HepG2 (cell line): ENCODE measurements at regions not wholly inside any gene's neighbourhood (a gene's known extent, or its start where the extent isn't known, plus 50 kb on each side); places are given as distances from the start of the nearest gene placed in this dataset.

Experiments
- ATAC-seq: fragments of 200-7000 bp; cut with Tn5 transposase; 3 replicates; pipeline ENCODE4 v1.9.1; 2020; ENCODE audit warnings: mild to moderate bottlenecking, moderate library complexity
- BruUV-seq: library from RNA; stranded (reverse); fragments of 400-500 nt; replicated peaks from 2 replicates; lab custom pipeline; 2021; lab: Mats Ljungman, UMichigan
- CTCF ChIA-PET: fragments of 300-600 bp; formaldehyde crosslinking; extraction: SDS; loops from one replicate; lab custom pipeline; 2021; ENCODE audit warnings: low total read pairs, inconsistent platforms, low intra/inter-chr PET ratio; lab: Yijun Ruan, JAX
- POLR2A ChIA-PET: fragments of 350-600 bp; sonication (Branson Sonifier 250); formaldehyde crosslinking; loops from one replicate; lab custom pipeline; 2020; ENCODE audit warnings: antibody characterized with exemption, inconsistent platforms; lab: Yijun Ruan, JAX
- DNase-seq: peaks from one replicate; pipeline ENCODE4 v3.0.0-alpha.2; 2015; ENCODE audit warnings: low spot score
- FAIRE-seq: peaks from 3 replicates; lab custom pipeline; 2011; peaks lifted over from hg19 to GRCh38; lab: Jason Lieb, UNC
- H2AFZ ChIP-seq: one replicate; pipeline ENCODE4 v1.6.1; 2011; ENCODE audit warnings: low read length, inconsistent platforms
- H3K27ac ChIP-seq: fragments of 300-600 bp; 3 replicates; pipeline ENCODE4 v1.8.0; 2011; ENCODE audit warnings: mixed run types, mild to moderate bottlenecking, mixed read lengths, low read length, inconsistent platforms; ENCODE audit not compliant: insufficient read depth; ENCODE audit errors: extremely low read length
- H3K27me3 ChIP-seq, 2 experiments: fragments of 200-600 bp in 1 of 2; 2 replicates in 1 of 2; 3 replicates in 1 of 2; pipeline versions ENCODE4 v1.6.0 to v1.8.0; 2011; ENCODE audit warnings: low read length in 2 of 2, mild to moderate bottlenecking in 2 of 2, moderate library complexity in 2 of 2, inconsistent platforms in 1 of 2; ENCODE audit not compliant: insufficient read depth in 2 of 2, control insufficient read depth in 1 of 2
- H3K36me3 ChIP-seq, 2 experiments: fragments of 200-600 bp in 1 of 2; replicated peaks in 1 of 2; 2 replicates in 1 of 2; 3 replicates in 1 of 2; pipeline versions ENCODE4 v1.5.1 to v1.8.0; 2011; ENCODE audit warnings: low read length in 2 of 2, inconsistent platforms in 1 of 2; ENCODE audit not compliant: insufficient read depth in 2 of 2, control insufficient read depth in 1 of 2
- H3K4me1 ChIP-seq: 2 replicates; pipeline ENCODE4 v1.5.1; 2012; ENCODE audit warnings: low read length, inconsistent platforms; ENCODE audit not compliant: insufficient read depth
- H3K4me2 ChIP-seq: 2 replicates; pipeline ENCODE4 v1.6.0; 2011; ENCODE audit warnings: low read depth, low read length, inconsistent platforms
- H3K4me3 ChIP-seq, 3 experiments: fragments of 200-600 bp in 1 of 3; sonication (generic), shearing (Covaris generic) in 1 of 3; replicated peaks in 1 of 3; 2 replicates each; pipeline ENCODE4 v1.5.1; 2011 to 2016; ENCODE audit warnings: low read length in 3 of 3, inconsistent platforms in 2 of 3, low read depth in 2 of 3, mild to moderate bottlenecking in 2 of 3, control low read depth in 1 of 3, mixed read lengths in 1 of 3; ENCODE audit not compliant: insufficient read depth in 1 of 3
- H3K79me2 ChIP-seq: one replicate; pipeline ENCODE4 v1.6.1; 2011; ENCODE audit warnings: low read length, inconsistent platforms; ENCODE audit not compliant: insufficient read depth
- H3K9ac ChIP-seq: 2 replicates; pipeline ENCODE4 v1.6.0; 2011; ENCODE audit warnings: mild to moderate bottlenecking, low read depth, low read length, inconsistent platforms; ENCODE audit not compliant: insufficient read depth
- H3K9me3 ChIP-seq: 2 replicates; pipeline ENCODE4 v1.5.1; 2012; ENCODE audit warnings: mild to moderate bottlenecking, low read length
- H4K20me1 ChIP-seq: 2 replicates; pipeline ENCODE4 v1.6.0; 2011; ENCODE audit warnings: inconsistent platforms, mild to moderate bottlenecking, low read length, moderate library complexity; ENCODE audit not compliant: insufficient read depth
- ATF3 ChIP-seq: sonication (generic); formaldehyde crosslinking; IDR thresholded peaks from 2 replicates; pipeline ENCODE4 v1.4.0; 2020; ENCODE audit warnings: missing genetic modification reagents
- CSRNP1 ChIP-seq: sonication (generic); formaldehyde crosslinking; IDR thresholded peaks from 2 replicates; pipeline ENCODE4 v1.8.1; 2023; ENCODE audit warnings: mild to moderate bottlenecking, missing genetic modification reagents
- ELF1 ChIP-seq: sonication (generic); formaldehyde crosslinking; IDR thresholded peaks from 2 replicates; pipeline ENCODE4 v1.4.0; 2020; ENCODE audit warnings: missing genetic modification reagents
- HMG20B ChIP-seq: conservative IDR thresholded peaks from 2 replicates; pipeline ENCODE4 v1.6.1; 2016; ENCODE audit warnings: missing genetic modification reagents, missing compliant biosample characterization
- LRRFIP1 ChIP-seq: sonication (generic); formaldehyde crosslinking; conservative IDR thresholded peaks from 2 replicates; pipeline ENCODE4 v1.4.0; 2020; ENCODE audit warnings: missing genetic modification reagents
- PAX8 ChIP-seq: sonication (generic); formaldehyde crosslinking; IDR thresholded peaks from 2 replicates; pipeline ENCODE4 v1.8.0; 2022; ENCODE audit warnings: mild to moderate bottlenecking, missing genetic modification reagents, borderline replicate concordance
- SMYD3 ChIP-seq: sonication (generic); formaldehyde crosslinking; IDR thresholded peaks from 2 replicates; pipeline ENCODE4 v1.8.1; 2023; ENCODE audit warnings: mild to moderate bottlenecking, missing genetic modification reagents
- SRSF1 ChIP-seq: fragments of 200-400 bp; formaldehyde crosslinking; optimal IDR thresholded peaks from 2 replicates; pipeline ENCODE3; 2017; ENCODE audit warnings: mild to moderate bottlenecking, low read depth, low read length, moderate library complexity
- WIZ ChIP-seq: sonication (generic); formaldehyde crosslinking; IDR thresholded peaks from 2 replicates; pipeline ENCODE4 v1.5.1; 2020; ENCODE audit warnings: mild to moderate bottlenecking, missing genetic modification reagents
- ZNF281 ChIP-seq: sonication (generic); formaldehyde crosslinking; IDR thresholded peaks from 2 replicates; pipeline ENCODE4 v1.4.0; 2020; ENCODE audit warnings: missing genetic modification reagents, borderline replicate concordance
- ZSCAN21 ChIP-seq: sonication (generic); formaldehyde crosslinking; IDR thresholded peaks from 2 replicates; pipeline ENCODE4 v1.8.0; 2022; ENCODE audit warnings: mild to moderate bottlenecking, missing genetic modification reagents, moderate library complexity, borderline replicate concordance
- WGBS: methylation state at CpG from one replicate; pipeline ENCODE4 v1.1.6; 2017; ENCODE audit warnings: low lambda C conversion rate; 5-methylcytosine and 5-hydroxymethylcytosine counted together
- in situ Hi-C: cut with HindIII; loops from 2 replicates; pipeline ENCODE4 v1.10.0; 2017; ENCODE audit warnings: low pct_unique_long_range_greater_than_20kb; ENCODE audit not compliant: extremely low pct_ligation_motif_present
- intact Hi-C: fragments of 100-400 bp; cut with micrococcal nuclease; formaldehyde crosslinking; loops from one replicate; pipeline ENCODE4 v1.10.0; 2022; ENCODE audit not compliant: unreplicated experiment

DNA sequence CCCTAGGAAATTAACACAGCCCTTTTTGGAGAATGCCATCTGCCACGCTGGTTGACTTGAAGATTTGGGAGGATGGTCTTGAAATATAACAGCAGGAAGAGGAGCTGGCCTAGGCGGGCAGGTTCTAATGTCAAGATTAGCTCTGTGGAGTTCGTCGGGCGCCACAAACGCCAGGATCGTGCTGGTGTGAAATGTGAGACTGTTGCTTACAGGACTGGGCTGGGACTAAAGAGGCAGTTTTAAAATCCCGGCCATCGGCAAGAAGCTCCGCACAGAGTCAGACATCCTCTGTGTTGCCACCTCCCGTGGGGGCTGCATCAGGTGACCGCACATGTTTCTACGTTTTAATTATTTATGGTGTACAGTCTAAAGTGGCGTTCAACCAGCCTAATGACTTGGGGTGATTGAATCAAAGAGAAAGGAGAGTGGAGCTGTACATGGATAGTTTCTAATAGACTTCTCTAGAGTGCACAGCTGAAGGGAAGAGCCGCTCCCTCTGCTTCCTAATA is 99.4 kb upstream of the BCL11A start (continued):
- TF ChIP-seq ZNF281 (no peak), SMYD3 (CRISPR knock-in tag) (no peak), HMG20B (CRISPR knock-in tag) (no peak), CSRNP1 (CRISPR knock-in tag) (no peak)

- no TSS peak for BruUV-seq
- H2AFZ ChIP-seq = no peak overlapping the region
- H3K4me3 ChIP-seq = no peak overlapping the region
- ATAC-seq (no peak), DNase-seq (no peak), FAIRE-seq (no peak)
- H3K4me2 ChIP-seq = no peak overlapping the region
- intact Hi-C loops (no loop called here), in situ Hi-C loops (no loop called here)
- H4K20me1 ChIP-seq = no peaks in the 10 kb centered on the region
- no peaks in the 10 kb centered on the region for H3K4me1 ChIP-seq
- no peak overlapping the region for H3K9ac ChIP-seq
- 7% methylated on average over 4 of the region's 4 CpGs for WGBS
- ChIA-PET CTCF (no interaction called here), POLR2A (no interaction called here)
- H3K27me3 ChIP-seq = peaks cover 5 to 65% of the 10 kb centered on the region in 2 experiments; a peak in 4 of 5 replicates
- no peak overlapping the region for H3K27ac ChIP-seq
- H3K9me3 ChIP-seq = no peaks in the 10 kb centered on the region
- no peaks in the 10 kb centered on the region for H3K79me2 ChIP-seq
- no peaks in the 10 kb centered on the region for H3K36me3 ChIP-seq
- no peak for TF ChIP-seq LRRFIP1 (CRISPR knock-in tag)
- no peak for TF ChIP-seq SRSF1
- no peak for TF ChIP-seq PAX8 (CRISPR knock-in tag)
- no peak for TF ChIP-seq WIZ
- no peak for TF ChIP-seq ELF1 (CRISPR knock-in tag)
- TF ChIP-seq ZSCAN21 = no peak
- no peak for TF ChIP-seq ATF3 (CRISPR knock-in tag)
These were observed 98.4 kb upstream of the PAPOLG start for GRCh38 chr2:60657673-60658072.
